Stimulated activated naive CD8-positive, alpha-beta T cell treated with anti-CD3 and anti-CD28 coated beads, Interleukin-15, amount 100 ng/mL, for 72 hours (primary cell): ENCODE measurements at regions not wholly inside any gene's neighbourhood (a gene's known extent, or its start where the extent isn't known, plus 50 kb on each side); places are given as distances from the start of the nearest gene placed in this dataset.

Source experiments
- ATAC-seq: fragments of 150-1000 bp; cut with Tn5 transposase; 2 replicates; pipeline ENCODE4 v1.10.0; 2021; ENCODE audit warnings: mild to moderate bottlenecking, moderate library complexity
- DNase-seq, 2 donors: peaks; one replicate each; pipeline ENCODE4 v3.0.0; 2021 to 2022
- H3K27ac Mint-ChIP-seq, 2 donors: one replicate each; pipeline ENCODE4 v1.8.0; 2022; ENCODE audit warnings: mild to moderate bottlenecking in 2 of 2, mixed read lengths in 2 of 2, moderate library complexity in 2 of 2
- H3K27me3 Mint-ChIP-seq: one replicate; pipeline ENCODE4 v1.8.0; 2022; ENCODE audit warnings: mixed read lengths
- H3K4me1 Mint-ChIP-seq: one replicate; pipeline ENCODE4 v1.8.0; 2022; ENCODE audit warnings: mild to moderate bottlenecking, mixed read lengths
- H3K4me3 Mint-ChIP-seq, 2 donors: one replicate each; pipeline ENCODE4 v1.8.0; 2022; ENCODE audit warnings: mild to moderate bottlenecking in 2 of 2, mixed read lengths in 2 of 2, moderate library complexity in 1 of 2
- H3K9me3 Mint-ChIP-seq, 2 donors: one replicate each; pipeline ENCODE4 v1.8.0; 2022; ENCODE audit warnings: mixed read lengths in 2 of 2

DNA sequence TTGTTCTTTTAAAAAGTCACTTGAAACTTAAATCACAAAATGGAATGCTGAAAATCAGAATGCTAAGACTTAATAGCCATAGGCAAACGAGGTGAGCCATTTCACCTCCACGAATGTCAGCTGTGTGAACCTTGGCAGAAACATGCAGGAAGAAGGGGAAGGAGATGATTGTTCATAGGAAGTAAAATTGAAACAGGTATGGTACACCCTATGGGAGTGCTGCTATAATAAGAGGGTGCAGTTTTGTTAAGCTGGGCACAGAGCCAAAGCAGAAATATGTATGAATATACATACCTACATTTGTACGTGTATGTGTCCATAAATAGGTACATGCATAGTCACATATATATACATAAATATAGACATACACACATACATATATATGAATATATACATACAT is 51.0 kb upstream of the SPINK5 start:
- Mint-ChIP-seq H3K27me3 (no peaks in the 10 kb centered on the region), H3K4me1 (no peaks in the 10 kb centered on the region), H3K27ac (no peak overlapping the region), H3K9me3 (peaks cover 0 to 5% of the 10 kb centered on the region in 2 donors), H3K4me3 (no peak overlapping the region)
- no peak for DNase-seq
- no peak for ATAC-seq

GRCh38 chr5:148011398-148012137 is 52.2 kb upstream of the SPINK5 start:
- Mint-ChIP-seq H3K4me1 (no peaks in the 10 kb centered on the region), H3K9me3 (peaks cover 3 to 5% of the 10 kb centered on the region in 2 donors), H3K27ac (no peak overlapping the region), H3K27me3 (no peaks in the 10 kb centered on the region), H3K4me3 (no peak overlapping the region)
- ATAC-seq, result no peak
- no peak for DNase-seq

DNA sequence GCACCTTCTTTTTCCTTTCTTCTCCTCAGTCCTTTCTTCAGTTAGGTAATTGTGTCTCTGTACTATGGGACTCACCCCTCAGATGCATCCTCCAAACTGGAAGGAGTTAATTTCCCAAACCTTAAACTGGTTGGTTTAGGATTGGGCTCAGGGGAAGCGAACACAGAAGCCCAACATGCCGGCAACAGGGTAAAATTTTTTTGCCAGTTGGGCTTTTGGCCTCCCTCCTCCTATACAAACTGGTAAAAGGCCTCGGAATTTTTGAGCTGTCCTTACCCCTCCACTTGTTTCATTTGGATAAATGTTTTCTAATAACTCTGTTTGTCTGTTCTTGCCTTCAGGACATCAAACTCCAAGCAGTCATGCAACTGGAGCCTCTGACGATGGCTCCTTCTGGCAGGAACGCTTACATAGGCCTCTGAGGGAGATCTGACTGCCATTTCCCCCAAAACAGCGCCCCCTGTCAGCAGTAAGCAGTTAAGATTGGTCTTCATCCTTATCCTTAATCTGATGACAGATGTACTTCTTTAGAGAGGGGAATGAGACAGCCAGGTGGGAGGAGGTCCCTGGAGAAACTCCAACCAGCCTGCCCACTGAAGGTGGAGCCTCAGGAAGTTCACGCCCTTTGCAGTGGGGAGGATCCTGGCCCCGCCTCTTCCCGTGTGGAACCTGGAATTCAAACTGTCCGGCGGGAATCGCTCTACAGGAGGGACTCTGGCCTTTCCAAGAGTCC is 57.8 kb upstream of the SPINK5 start:
- Mint-ChIP-seq H3K27me3 (no peaks in the 10 kb centered on the region), H3K27ac (no peak overlapping the region), H3K4me3 (no peak overlapping the region), H3K9me3 (peaks cover 6 to 20% of the 10 kb centered on the region in 2 donors), H3K4me1 (no peaks in the 10 kb centered on the region)
- DNase-seq (no peak), ATAC-seq (no peak)

DNA sequence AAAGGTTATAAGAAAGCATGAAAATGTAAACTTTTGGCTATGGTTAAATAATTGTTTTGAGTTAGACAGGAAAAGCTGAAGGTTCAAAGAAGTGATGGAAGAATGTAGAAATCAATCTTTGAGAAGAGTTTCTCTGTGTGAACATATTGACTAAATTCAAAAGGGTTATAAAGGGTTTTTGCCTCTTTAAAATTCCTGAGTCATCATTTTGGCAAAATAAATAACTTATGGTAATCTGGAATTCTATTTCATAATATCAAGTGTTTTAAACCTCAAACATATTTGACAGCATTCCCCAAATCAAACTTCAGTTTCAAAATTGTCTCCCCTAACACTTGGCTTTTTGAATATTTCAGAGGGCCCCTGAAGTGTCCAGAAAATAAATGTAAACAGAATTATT is 60.6 kb upstream of the SPINK5 start:
- ATAC-seq (no peak), DNase-seq (no peak)
- no peak overlapping the region for H3K4me3 Mint-ChIP-seq
- H3K27me3 Mint-ChIP-seq, result no peaks in the 10 kb centered on the region
- H3K27ac Mint-ChIP-seq, result no peak overlapping the region
- H3K4me1 Mint-ChIP-seq, result no peaks in the 10 kb centered on the region
- peaks cover 11 to 38% of the 10 kb centered on the region in 2 donors for H3K9me3 Mint-ChIP-seq

- DNase-seq (no peak), ATAC-seq (no peak)
- Mint-ChIP-seq H3K27me3 (no peaks in the 10 kb centered on the region), H3K4me1 (no peaks in the 10 kb centered on the region), H3K4me3 (no peak overlapping the region), H3K27ac (no peak overlapping the region), H3K9me3 (peaks cover 11 to 38% of the 10 kb centered on the region in 2 donors)
These were observed 61.3 kb upstream of the SPINK5 start for GRCh38 chr5:148002451-148002850.

- DNase-seq, result no peak
- no peaks in the 10 kb centered on the region for H3K27me3 Mint-ChIP-seq
- no peak overlapping the region for H3K4me3 Mint-ChIP-seq
- H3K27ac Mint-ChIP-seq, result no peak overlapping the region
- no peaks in the 10 kb centered on the region for H3K4me1 Mint-ChIP-seq
- peaks cover 11 to 32% of the 10 kb centered on the region in 2 donors for H3K9me3 Mint-ChIP-seq
- no peak for ATAC-seq
These were observed 63.7 kb upstream of the SPINK5 start for GRCh38 chr5:148000036-148000435.

DNA sequence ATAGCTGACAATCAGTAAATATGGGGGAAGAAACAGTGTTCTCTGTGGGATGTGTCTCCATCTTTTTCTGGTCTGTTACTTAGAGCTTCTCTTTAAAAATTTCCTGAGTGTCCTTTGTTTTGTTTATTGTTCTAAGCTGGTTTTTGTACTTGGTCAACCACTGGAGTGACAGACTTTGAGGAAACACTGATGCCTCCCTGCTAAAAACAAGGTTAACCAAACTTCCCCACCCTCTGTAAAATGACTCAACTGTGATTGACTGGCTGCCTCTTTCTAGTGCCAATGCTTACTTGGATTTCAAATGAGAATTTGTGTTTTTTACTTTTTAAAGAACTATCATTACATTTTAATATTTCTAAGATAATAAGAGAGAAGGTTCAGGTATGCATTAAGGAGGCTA is 65.1 kb upstream of the SPINK5 start:
- peaks cover 11 to 32% of the 10 kb centered on the region in 2 donors for H3K9me3 Mint-ChIP-seq
- H3K27me3 Mint-ChIP-seq, result no peaks in the 10 kb centered on the region
- H3K4me3 Mint-ChIP-seq, result no peak overlapping the region
- DNase-seq (no peak), ATAC-seq (no peak)
- no peak overlapping the region for H3K27ac Mint-ChIP-seq
- H3K4me1 Mint-ChIP-seq, result no peaks in the 10 kb centered on the region

DNA sequence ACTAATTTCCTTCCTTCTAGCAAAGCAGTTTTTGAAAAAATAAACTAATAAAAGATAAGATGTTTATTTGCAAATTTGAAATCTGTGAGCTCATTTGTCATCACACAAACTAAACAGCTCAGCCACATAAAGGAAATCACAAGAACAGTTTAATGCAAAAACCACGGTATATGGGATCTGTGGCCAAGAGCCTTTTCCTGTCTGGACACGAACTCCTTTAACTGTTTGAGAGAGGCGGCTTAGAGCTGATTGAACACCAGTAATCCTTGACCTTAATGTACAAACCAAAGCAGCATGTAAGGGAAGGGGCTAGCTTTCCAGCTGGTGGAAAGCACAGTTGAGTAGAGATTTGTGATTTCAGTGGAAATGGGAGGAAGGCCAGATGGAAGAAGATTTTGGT is 66.3 kb upstream of the SPINK5 start:
- Mint-ChIP-seq H3K27ac (no peak overlapping the region), H3K9me3 (peaks cover 6 to 27% of the 10 kb centered on the region in 2 donors), H3K27me3 (no peaks in the 10 kb centered on the region), H3K4me3 (no peak overlapping the region), H3K4me1 (no peaks in the 10 kb centered on the region)
- DNase-seq (no peak), ATAC-seq (no peak)

DNA sequence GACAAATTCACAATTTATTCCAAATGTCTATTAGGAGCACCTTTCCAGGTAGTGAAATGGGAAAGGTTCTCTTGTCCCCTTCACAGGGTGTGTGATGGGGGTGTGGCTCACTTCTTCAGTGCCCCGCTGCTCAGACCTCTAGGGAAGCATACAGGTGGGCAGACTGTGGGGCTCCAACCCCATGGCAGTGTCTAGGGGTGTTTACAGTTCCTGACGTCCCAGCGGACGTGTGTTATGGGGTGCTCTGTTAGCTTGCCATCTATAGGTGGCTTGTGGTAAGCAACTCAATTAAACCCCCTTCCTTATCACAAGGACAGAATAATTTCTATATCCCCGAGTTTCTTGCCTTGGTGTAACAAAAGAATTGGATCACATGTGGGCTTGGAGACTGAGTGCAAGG is 67.4 kb upstream of the SPINK5 start:
- no peaks in the 10 kb centered on the region for H3K27me3 Mint-ChIP-seq
- no peak overlapping the region for H3K4me3 Mint-ChIP-seq
- ATAC-seq, result no peak
- no peaks in the 10 kb centered on the region for H3K4me1 Mint-ChIP-seq
- no peak for DNase-seq
- H3K27ac Mint-ChIP-seq, result no peak overlapping the region
- peaks cover 6 to 19% of the 10 kb centered on the region in 2 donors for H3K9me3 Mint-ChIP-seq

- H3K9me3 Mint-ChIP-seq, result peaks cover 6 to 17% of the 10 kb centered on the region in 2 donors
- DNase-seq (no peak), ATAC-seq (no peak)
- no peak overlapping the region for H3K4me3 Mint-ChIP-seq
- H3K27me3 Mint-ChIP-seq, result no peaks in the 10 kb centered on the region
- H3K4me1 Mint-ChIP-seq, result no peaks in the 10 kb centered on the region
- H3K27ac Mint-ChIP-seq, result no peak overlapping the region
These were observed 67.9 kb upstream of the SPINK5 start for GRCh38 chr5:147995846-147996245.

GRCh38 chr5:147989994-147990393 is 73.8 kb upstream of the SPINK5 start:
- DNase-seq (no peak), ATAC-seq (no peak)
- H3K4me3 Mint-ChIP-seq, result no peak overlapping the region
- H3K4me1 Mint-ChIP-seq, result no peaks in the 10 kb centered on the region
- H3K27ac Mint-ChIP-seq, result no peak overlapping the region
- no peaks in the 10 kb centered on the region for H3K27me3 Mint-ChIP-seq
- H3K9me3 Mint-ChIP-seq, result no peaks in the 10 kb centered on the region

DNA sequence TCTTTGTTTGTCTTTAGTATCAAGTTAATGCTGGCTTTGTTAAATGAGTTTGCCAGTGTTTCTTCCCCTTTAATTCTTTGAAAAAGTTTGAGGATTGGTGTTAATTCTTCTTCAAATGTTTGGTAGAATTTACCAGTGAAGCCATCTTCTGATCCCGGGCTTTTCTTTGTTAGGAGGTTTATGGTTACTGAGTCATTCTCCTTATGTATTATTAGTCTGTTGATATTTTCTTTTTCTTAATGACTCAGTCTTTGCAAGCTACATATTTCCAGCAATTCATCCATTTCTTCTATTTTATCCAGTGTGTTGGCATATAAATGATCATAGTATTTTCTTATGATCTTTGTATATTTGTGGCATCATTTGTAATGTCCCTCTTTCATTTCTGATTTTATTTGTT is 74.5 kb upstream of the SPINK5 start:
- Mint-ChIP-seq H3K27me3 (no peaks in the 10 kb centered on the region), H3K4me3 (no peak overlapping the region), H3K9me3 (peaks cover 1% of the 10 kb centered on the region in 2 donors), H3K27ac (no peak overlapping the region), H3K4me1 (no peaks in the 10 kb centered on the region)
- ATAC-seq, result no peak
- no peak for DNase-seq

DNA sequence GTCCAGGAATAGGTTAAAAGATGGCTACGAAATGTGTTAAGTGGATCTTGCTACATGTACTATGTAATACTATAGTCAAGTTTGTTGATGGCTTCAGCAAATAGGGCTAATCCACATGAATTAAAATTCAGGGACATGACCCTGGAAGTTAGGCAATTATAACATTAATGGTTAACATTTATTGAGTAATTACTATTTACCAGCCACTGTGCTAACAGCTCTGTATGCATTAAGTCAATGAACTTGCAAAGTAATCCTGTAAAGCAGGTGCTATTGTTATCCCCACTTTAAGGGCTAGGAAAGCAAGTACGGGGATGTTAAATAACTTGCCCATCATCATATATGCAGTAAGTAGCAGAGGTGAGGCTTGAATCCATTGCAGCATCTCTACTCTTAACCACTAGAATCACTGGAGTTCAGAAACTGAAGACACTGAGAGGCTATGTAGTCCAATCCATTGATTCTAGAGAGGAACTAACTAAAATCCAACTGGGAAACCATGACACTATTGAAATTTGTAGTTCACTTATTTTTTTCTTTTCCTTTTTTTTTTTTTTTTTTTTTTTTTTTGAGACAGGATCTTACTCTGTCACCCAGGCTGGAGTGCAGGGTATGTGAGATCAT is 77.5 kb upstream of the SPINK5 start:
- Mint-ChIP-seq H3K27me3 (no peaks in the 10 kb centered on the region), H3K27ac (no peak overlapping the region), H3K4me3 (no peak overlapping the region), H3K4me1 (no peaks in the 10 kb centered on the region), H3K9me3 (peaks cover 6% of the 10 kb centered on the region in 2 donors)
- no peak for DNase-seq
- no peak for ATAC-seq

- Mint-ChIP-seq H3K4me3 (no peak overlapping the region), H3K27me3 (no peaks in the 10 kb centered on the region), H3K4me1 (no peaks in the 10 kb centered on the region), H3K9me3 (peaks cover 6% of the 10 kb centered on the region in 2 donors), H3K27ac (no peak overlapping the region)
- ATAC-seq, result no peak
- DNase-seq, result no peak
These were observed 78.2 kb upstream of the SPINK5 start for GRCh38 chr5:147985608-147986007.

DNA sequence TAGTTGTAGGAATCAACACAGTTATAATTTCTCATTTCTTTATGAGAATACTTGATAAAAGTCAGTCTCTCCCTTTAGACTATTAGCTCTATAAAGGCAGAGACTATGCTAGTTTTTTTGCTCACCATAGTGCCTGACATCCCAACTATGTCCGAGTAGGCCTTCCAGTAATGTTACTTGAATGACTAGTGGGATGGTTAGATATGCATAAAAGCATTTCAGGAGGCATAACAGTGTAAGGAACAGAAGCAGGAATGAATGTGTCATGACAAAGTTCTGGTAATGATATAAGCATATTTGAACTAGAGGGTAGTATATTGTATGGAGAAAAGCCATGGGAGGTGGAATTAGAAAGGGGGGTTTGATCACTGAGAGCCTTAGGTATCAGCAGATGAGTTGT is 77.4 kb upstream of the C5orf46 start:
- no peaks in the 10 kb centered on the region for H3K27me3 Mint-ChIP-seq
- no peak overlapping the region for H3K27ac Mint-ChIP-seq
- ATAC-seq (no peak), DNase-seq (no peak)
- H3K4me1 Mint-ChIP-seq, result no peaks in the 10 kb centered on the region
- peaks cover 6 to 7% of the 10 kb centered on the region in 2 donors for H3K9me3 Mint-ChIP-seq
- no peak overlapping the region for H3K4me3 Mint-ChIP-seq

GRCh38 chr5:147981074-147981473 is 74.7 kb upstream of the C5orf46 start:
- Mint-ChIP-seq H3K4me3 (no peak overlapping the region), H3K27ac (no peak overlapping the region)
- ATAC-seq, result no peak

More at GRCh38 chr5:147981074-147981473, 74.7 kb upstream of the C5orf46 start:
- Mint-ChIP-seq H3K4me1 (no peaks in the 10 kb centered on the region), H3K27me3 (no peaks in the 10 kb centered on the region), H3K9me3 (peaks cover 6 to 9% of the 10 kb centered on the region in 2 donors)
- DNase-seq, result no peak
